ENCODE measurements at regions not wholly inside any gene's neighbourhood (a gene's known extent, or its start where the extent isn't known, plus 50 kb on each side); places are given as distances from the start of the nearest gene placed in this dataset.

DNA sequence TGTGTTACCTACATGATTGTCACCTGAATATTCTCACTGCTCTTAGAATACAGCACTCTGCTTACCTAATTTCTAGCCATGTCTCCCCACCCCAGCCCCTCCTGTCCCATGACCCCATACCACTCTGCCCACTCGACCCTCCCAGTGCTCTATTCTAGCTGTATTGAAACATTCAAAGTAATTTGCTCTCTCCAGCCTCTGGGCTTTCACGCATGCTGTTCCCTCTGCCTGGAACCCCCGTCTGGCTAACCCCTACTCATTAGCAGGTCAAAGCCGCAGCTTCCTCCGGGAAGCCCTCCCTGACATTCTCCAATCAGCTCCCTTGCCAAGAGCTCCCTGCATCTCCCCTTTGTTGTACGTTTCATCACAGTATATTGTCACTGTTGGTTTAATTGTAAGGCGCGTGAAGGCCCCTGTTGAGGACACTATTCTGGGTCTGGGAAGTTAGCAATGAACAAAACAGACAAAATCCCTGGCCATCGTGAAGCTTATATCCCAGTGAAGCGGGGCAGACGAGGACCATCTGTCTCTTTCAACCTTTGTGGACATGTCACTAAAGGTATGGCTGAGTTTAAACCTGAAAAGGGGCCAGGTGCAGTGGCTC lies 72.3 kb upstream of the LHX1 start:
- DNase-seq (ENCODE audit: low spot score), result no peak

- DNase-seq (ENCODE audit: low spot score), result no peak
These were observed 69.4 kb upstream of the LHX1 start for GRCh38 chr17:36867716-36868341.

DNA sequence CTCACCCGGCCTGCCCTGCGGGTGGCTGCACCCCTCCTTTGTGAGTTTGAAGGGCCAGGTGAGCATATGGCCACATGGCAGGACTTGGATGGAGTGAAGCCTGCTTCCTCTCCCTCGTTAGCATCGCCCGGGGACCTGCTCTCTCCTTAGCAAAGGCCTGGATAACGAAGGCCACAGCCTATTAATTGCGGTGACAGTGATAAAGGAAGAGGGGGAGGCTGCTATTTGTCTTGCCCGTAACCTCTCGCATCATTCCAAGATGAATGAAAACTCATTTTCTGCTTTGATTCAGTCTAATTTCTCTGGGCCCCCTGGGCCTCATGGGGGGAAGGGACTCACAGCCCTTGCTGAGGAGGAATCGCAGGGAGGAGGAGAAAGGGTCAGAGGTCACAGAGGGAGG lies 68.5 kb upstream of the LHX1 start:
- no peak for DNase-seq (ENCODE audit: low spot score)

DNA sequence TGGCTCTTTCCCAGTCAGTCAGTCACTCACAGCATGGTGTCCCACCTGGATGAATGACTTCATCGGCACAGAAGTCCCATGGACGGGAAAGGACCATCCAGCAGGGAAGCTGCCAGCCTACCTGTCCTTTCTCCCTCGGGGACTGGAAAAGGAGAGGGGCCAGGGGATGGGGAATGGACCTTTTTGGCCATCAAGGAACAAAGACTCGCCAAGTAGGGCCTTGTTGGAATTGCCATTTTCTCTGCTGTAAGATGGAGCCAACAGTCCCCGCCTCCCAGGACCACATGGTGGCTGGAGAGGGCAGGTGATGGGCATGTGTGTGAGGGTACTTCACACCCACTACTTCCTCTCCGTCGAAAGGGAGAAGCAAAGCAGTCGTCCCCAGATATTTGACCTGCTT lies 67.8 kb upstream of the LHX1 start:
- DNase-seq (ENCODE audit: low spot score), result no peak

DNA sequence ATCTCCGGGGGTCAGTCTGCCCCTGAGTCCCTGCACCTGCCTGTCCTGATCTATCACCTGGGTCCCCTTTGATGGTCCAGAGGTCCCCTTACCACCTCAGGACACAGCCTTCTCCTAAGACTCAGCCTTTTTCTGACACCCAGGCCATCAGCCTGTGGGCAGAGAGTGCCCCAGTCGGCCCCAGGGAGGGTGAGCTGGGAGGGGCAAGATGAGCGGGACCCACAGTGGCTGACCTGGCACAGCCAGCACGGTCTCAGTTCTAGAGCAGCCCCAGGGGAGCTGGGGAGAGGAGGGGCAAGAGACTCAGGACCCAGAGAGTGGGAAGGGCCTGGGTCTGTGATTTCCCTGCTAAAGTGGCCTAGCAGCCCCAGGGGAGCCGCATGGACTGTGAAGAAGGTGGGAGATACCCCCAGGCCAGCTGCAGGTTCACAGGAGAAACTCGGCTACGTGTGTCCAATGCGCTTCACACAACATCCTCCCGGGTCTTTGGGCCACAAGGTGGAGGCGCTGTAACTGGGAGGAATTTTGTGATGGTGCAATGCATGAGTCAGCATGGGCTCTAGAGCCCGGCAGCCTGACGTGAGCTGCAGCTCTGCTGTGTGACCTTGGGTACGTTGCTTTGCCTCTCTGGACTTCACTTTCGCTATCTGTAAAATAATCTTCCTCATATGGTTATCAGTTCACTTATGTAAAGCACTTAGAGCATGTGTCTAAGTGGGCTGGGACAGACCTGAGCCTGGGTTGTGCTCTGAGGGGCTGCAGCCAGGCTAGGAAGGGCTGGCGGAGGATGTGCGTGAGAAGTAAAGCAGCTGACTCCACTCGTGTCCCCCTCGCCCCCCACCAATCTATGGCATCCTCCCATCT lies 67.2 kb upstream of the LHX1 start:
- peak; percentile 31 for DNase-seq (ENCODE audit: low spot score)

DNA sequence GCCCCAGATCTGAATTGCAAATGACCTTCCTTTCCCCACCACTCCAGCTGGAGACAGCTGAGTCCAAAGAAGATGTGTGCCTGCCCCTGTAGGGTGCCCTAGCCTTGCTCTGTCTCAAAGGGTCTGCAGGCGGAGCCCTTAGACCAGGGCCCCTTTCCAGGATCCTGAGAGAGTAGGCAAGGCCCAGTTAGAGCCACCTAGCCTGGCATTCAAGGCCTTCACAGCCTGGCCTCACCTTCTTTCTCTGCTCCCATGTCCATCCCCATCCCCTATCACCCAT lies 66.6 kb upstream of the LHX1 start:
- DNase-seq (ENCODE audit: low spot score), result no peak

- no peak for DNase-seq (ENCODE audit: low spot score)
These were observed 61.5 kb upstream of the LHX1 start for GRCh38 chr17:36875698-36876293.

DNA sequence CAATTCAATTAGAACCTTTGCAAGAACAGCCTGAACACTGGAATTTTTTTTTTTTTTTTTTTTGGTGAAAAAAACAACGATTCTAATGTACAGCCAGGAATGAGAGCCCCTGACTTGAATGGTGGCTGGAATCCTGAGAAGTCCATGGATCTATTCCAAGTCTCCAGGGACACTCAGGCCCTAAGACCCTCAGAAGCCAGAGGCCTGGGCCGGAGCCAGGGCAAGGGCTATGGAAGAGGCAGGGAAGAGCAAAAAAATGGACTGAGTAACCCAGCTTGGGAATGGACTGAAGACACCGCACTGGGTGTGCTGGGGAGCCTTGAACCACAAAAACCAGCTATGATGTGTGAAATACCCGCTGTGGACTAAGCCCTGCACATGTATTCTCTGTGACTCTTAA lies 60.3 kb upstream of the LHX1 start:
- DNase-seq (ENCODE audit: low spot score), result no peak

DNA sequence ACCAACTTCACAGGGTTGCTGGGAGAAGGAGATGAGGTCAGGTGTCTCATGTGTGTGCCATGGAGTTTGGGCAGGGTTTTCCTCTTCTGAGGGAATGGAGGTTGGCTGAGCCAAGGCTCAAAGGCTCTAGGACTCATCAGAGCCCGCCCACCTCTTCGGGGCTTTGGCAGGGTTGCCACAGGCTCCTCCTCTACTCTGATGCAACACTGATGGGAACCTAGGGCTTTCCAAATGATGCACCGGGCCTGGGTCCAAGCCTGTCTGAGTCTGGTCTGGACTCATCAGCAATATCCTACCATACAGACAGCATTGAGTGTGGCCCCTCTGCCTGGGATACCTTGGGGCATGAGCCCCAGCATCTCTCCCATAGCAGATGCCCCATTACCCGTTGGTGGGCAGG lies 59.5 kb upstream of the LHX1 start:
- DNase-seq (ENCODE audit: low spot score), result no peak

- no peak for DNase-seq (ENCODE audit: low spot score)
These were observed 59.1 kb upstream of the LHX1 start for GRCh38 chr17:36878216-36878615.

DNA sequence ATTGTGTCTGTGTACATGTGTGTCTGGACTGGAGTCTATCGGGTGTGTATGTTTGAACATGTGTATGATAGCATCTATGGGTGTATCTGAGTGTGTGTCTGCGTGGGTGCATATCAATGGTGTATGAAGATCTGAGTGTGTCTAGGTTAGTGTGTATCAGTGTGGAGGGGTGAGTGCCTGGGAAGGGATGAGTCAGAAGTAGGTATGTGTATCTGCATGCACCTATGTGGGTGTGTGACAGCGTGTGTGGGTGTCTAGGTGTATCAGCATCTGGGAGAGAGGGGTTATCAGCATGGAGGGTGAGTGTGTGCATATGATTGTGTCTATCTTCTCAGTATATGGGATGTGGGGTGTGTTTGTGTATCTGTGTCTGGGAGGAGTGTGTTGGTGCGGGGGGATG lies 58.2 kb upstream of the LHX1 start:
- no peak for DNase-seq (ENCODE audit: low spot score)

DNA sequence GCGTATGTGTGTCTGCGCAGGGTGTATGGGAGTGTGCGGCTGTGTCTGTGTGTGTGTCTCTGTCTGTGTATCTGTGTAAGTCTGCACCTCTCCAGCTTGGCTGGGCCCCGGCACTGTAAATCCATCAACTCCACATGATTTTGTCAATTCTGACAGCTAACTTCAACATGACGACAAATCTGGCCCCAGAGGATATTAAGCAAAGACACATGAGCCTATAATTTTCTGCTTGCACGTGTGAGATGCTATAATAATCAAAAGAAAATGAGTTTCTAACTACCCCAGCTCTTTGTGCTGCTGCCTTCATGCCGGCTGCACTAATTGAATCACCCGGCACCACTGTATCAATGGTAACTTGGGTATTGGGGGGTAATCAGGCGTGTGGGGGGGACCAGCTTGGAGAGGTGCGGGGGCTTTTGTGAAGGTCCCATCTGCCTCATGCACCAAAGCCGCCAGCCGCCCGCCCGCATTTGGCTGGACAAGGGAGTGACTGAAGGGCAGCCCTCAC lies 57.6 kb upstream of the LHX1 start:
- DNase-seq (ENCODE audit: low spot score), result no peak

DNA sequence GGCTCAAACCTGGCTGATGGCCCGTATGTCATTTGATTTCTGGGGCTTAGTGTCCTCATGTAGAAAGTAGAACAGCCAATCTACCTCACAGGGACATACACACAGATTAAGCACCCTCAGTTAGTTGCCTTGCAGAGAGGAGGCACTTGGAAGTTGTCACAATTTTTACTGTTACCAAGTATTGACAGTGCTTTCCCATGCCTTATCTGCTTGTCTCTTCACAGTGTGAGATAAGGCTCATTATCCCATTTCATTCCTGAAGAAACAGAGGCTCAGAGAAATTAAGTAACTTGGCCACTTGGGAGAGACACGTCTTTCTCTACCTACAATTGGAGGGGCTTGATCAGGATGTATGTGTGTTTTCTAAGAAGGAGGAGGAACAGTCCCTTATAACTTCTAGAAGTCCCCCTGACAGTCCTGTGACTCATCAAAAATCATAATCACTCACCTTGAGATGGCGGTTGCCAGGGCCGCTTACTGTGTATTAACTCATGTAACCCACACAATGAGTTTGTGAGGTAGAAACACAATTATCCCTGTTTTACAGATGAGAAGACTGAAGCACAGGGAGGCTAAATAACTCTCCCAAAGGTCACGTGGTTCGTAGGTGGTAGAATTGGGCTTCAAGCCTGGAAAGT lies 56.9 kb upstream of the LHX1 start:
- DNase-seq (ENCODE audit: low spot score), result no peak

DNA sequence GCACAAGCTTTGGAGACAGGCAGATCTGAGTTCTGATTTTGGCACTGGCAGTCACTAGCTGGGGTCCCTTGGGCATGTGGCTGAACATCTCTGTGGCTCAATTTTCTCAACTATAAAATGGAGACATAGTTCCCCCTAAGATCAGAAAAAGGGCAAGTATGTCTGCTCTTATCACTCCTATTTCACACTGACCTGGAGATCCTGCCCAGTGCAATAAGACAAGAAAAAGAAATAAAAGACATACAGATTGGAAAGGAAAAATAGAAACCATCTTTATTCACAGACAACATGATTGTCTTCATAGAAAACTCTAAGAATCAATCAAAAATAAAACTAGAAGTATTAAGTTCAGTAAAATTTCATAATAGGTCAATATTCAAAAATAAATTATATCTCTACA lies 56.0 kb upstream of the LHX1 start:
- DNase-seq (ENCODE audit: low spot score), result no peak

DNA sequence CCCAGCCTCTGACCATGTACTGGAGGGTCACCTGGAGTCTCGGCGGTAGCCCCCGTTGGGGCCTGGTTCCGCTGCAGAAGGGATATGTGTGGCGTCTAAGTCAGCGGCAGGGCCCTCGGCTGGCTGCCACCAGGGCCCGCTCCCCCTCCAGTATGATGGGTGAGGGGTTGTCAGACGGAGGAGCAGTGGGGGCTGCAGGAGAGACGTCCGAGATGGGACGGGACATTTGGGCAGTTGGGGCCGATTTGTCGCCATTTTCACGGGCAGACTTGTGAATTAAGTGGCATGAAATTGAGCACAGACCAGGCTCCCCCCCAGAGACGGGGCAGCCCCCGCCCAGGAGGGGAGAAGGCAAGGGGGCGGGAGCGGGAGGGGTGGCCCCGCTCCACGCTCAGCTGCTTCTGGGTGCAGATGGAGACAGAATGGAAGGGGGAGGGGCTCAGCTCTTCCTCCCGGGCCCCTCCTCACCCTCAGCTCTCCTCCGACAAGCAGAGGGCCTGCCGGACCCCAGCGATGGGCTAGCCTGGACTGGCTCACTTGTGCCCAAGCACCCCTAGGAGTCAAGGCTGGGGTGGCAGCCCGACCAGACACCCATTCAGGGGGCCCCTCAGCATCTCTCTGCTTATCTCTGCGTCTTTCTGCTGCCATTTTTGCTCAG lies 52.7 kb upstream of the LHX1 start:
- DNase-seq (ENCODE audit: low spot score), result no peak

- DNase-seq (ENCODE audit: low spot score), result no peak
These were observed 52.0 kb upstream of the LHX1 start for GRCh38 chr17:36885153-36885735.

- DNase-seq (ENCODE audit: low spot score), result peak; percentile 61
These were observed 51.4 kb upstream of the LHX1 start for GRCh38 chr17:36885771-36886377.
